ENCODE measurements at regions not wholly inside any gene's neighbourhood (a gene's known extent, or its start where the extent isn't known, plus 50 kb on each side); places are given as distances from the start of the nearest gene placed in this dataset.

- no peak for DNase-seq (ENCODE audit: low spot score)
- TF ChIP-seq POLR2AphosphoS5 (IDR thresholded peaks at IDR 0.05) (no peak), POLR2A (IDR thresholded peaks at IDR 0.05) (no peak), CTCF (IDR thresholded peaks at IDR 0.05) (no peak)
- intact Hi-C loops (cut with DNase I) = no loop called here
- 79% methylated on average over 4 of the region's 4 CpGs for WGBS
- no peaks in the 10 kb centered on the region for H3K27me3 ChIP-seq (replicated peaks; ENCODE audit: insufficient read depth)
- no peaks in the 10 kb centered on the region for H3K9me3 ChIP-seq
- H3K4me3 ChIP-seq = no peak overlapping the region
- H3K4me1 ChIP-seq (replicated peaks) = no peaks in the 10 kb centered on the region
- no peak overlapping the region for H3K27ac ChIP-seq
- no peaks in the 10 kb centered on the region for H3K36me3 ChIP-seq
Observed at GRCh38 chr6:163937071-163937470, 522.6 kb downstream of the QKI start.

- Histone ChIP-seq H3K9me3 (no peaks in the 10 kb centered on the region), H3K27ac (no peak overlapping the region), H3K27me3 (replicated peaks; ENCODE audit: insufficient read depth) (no peaks in the 10 kb centered on the region), H3K36me3 (no peaks in the 10 kb centered on the region), H3K4me1 (replicated peaks) (no peaks in the 10 kb centered on the region), H3K4me3 (no peak overlapping the region)
- TF ChIP-seq CTCF (IDR thresholded peaks at IDR 0.05) = no peak
- no peak for TF ChIP-seq POLR2A (IDR thresholded peaks at IDR 0.05)
- no peak for TF ChIP-seq POLR2AphosphoS5 (IDR thresholded peaks at IDR 0.05)
- intact Hi-C loops (cut with DNase I) = no loop called here
- DNase-seq (ENCODE audit: low spot score) = no peak
- 60% methylated on average over 6 of the region's 6 CpGs for WGBS
Observed at GRCh38 chr6:163935158-163935762, 520.7 kb downstream of the QKI start.

- no peak for TF ChIP-seq POLR2A (IDR thresholded peaks at IDR 0.05)
- no peak for TF ChIP-seq CTCF (IDR thresholded peaks at IDR 0.05)
- TF ChIP-seq POLR2AphosphoS5 (IDR thresholded peaks at IDR 0.05) = no peak
- intact Hi-C loops (cut with DNase I) = no loop called here
- 90% methylated on average over 6 of the region's 6 CpGs for WGBS
Observed at GRCh38 chr6:163930012-163930411, 515.5 kb downstream of the QKI start.

GRCh38 chr6:163929538-163929937 is 515.0 kb downstream of the QKI start:
- no peak for TF ChIP-seq POLR2AphosphoS5 (IDR thresholded peaks at IDR 0.05)
- 94% methylated on average over 3 of the region's 3 CpGs for WGBS
- Histone ChIP-seq H3K27me3 (replicated peaks; ENCODE audit: insufficient read depth) (no peaks in the 10 kb centered on the region), H3K36me3 (no peaks in the 10 kb centered on the region), H3K4me1 (replicated peaks) (no peaks in the 10 kb centered on the region), H3K27ac (no peak overlapping the region), H3K4me3 (no peak overlapping the region), H3K9me3 (no peaks in the 10 kb centered on the region)
- intact Hi-C loops (cut with DNase I) = no loop called here
- no peak for DNase-seq (ENCODE audit: low spot score)

More at GRCh38 chr6:163930012-163930411, 515.5 kb downstream of the QKI start:
- Histone ChIP-seq H3K36me3 (no peaks in the 10 kb centered on the region), H3K4me3 (no peak overlapping the region), H3K9me3 (no peaks in the 10 kb centered on the region), H3K4me1 (replicated peaks) (no peaks in the 10 kb centered on the region), H3K27ac (no peak overlapping the region), H3K27me3 (replicated peaks; ENCODE audit: insufficient read depth) (no peaks in the 10 kb centered on the region)
- no peak for DNase-seq (ENCODE audit: low spot score)

DNA sequence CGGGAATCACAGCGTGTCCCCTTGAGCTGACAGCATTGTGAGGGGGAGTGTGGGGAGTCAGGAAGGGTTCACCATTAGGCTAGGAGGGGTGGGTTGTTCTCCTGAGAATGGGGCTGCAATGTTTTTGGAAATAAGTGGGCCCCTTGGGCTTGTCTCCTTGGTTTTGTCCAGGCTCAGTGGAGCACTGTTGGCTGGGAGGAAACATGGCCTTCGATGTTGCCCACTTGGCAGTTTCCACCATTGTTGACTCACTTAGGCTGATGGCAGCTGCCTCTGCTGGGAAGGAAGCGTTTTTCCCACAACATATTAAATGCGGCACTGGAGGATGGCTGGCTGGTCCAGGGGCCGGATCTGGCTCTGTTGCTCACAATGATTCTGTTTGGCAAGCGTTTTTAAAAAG is 512.1 kb downstream of the QKI start:
- Histone ChIP-seq H3K4me1 (replicated peaks) (no peaks in the 10 kb centered on the region), H3K27me3 (replicated peaks; ENCODE audit: insufficient read depth) (no peaks in the 10 kb centered on the region), H3K9me3 (no peaks in the 10 kb centered on the region), H3K27ac (no peak overlapping the region), H3K4me3 (no peak overlapping the region), H3K36me3 (no peaks in the 10 kb centered on the region)
- WGBS = 70% methylated on average over 7 of the region's 7 CpGs
- TF ChIP-seq POLR2A (IDR thresholded peaks at IDR 0.05) = no peak
- TF ChIP-seq POLR2AphosphoS5 (IDR thresholded peaks at IDR 0.05) = no peak
- no peak for TF ChIP-seq CTCF (IDR thresholded peaks at IDR 0.05)
- DNase-seq (ENCODE audit: low spot score) = no peak
- intact Hi-C loops (cut with DNase I) = no loop called here
